ENCODE measurements at regions not wholly inside any gene's neighbourhood (a gene's known extent, or its start where the extent isn't known, plus 50 kb on each side); places are given as distances from the start of the nearest gene placed in this dataset.

DNA sequence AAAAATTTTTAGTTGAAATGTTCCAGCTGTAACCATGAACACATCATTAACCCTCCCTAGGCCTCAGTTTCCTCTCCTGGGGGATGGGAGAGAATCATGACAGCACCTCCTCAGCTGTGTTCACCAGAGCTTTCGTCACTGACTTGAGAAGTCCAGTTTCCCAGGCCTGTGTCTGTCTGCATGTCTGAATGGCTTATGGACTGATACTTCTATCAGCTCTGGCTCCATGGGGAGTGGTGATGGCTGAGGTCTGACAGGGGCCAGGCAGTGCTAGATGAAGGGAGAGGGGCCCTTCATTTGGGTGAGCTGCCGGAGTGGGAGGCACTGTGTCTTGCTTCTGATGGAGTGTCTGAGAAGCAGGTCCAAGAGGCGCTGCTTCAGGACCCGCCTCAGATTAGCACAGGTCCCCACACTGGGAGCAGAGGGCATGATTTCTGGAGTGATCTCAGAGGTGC is 192.9 kb downstream of the PTPN20 start:
- no CpG with 5 or more reads among the region's 4 CpGs for WGBS (ENCODE audit: insufficient coverage, low lambda C conversion rate)
- no peak for DNase-seq
- Histone ChIP-seq H3K4me1 (ENCODE audit: control insufficient read depth, insufficient read depth, low read length) (no peaks in the 10 kb centered on the region), H3K9me3 (ENCODE audit: control insufficient read depth, low read depth, low read length) (no peaks in the 10 kb centered on the region), H3K27me3 (ENCODE audit: control insufficient read depth, insufficient read depth, low read length) (peaks cover 3% of the 10 kb centered on the region), H3K27ac (ENCODE audit: low read length) (no peak overlapping the region), H3K4me3 (ENCODE audit: low read length) (no peak overlapping the region), H3K36me3 (ENCODE audit: control insufficient read depth, insufficient read depth, low read length) (no peaks in the 10 kb centered on the region)

DNA sequence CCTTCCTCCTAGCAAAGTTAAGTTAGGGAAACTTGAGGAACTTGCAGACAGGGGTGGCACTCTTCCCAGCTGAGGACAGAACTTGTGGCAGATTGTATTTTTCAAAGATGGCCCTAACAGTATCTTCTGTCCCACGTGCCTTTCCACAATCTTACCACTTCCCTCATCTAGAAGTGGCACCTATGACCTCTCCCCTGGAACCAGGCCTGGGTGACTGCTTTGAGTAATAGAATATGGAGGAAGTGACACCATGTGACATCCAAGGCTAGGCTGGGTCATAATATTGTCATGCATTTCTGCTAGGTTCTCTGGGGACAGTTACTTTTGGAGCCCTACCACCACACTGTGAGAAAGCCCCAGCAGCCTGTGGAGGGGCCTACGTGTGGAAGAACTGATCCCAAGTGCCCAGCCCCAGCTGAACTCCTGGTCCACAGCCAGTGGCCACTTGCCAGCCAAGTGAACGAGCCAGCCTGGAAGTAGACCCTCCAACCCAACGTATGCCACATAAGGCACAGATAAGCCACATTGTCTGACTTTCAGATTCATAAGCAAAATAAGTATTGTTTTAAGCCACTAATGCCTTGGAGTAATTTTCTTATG is 193.7 kb downstream of the PTPN20 start:
- DNase-seq = no peak
- no peak overlapping the region for H3K27ac ChIP-seq (ENCODE audit: low read length)
- no CpG with 5 or more reads among the region's 4 CpGs for WGBS (ENCODE audit: insufficient coverage, low lambda C conversion rate)
- no peaks in the 10 kb centered on the region for H3K36me3 ChIP-seq (ENCODE audit: control insufficient read depth, insufficient read depth, low read length)
- H3K4me1 ChIP-seq (ENCODE audit: control insufficient read depth, insufficient read depth, low read length) = no peaks in the 10 kb centered on the region
- H3K27me3 ChIP-seq (ENCODE audit: control insufficient read depth, insufficient read depth, low read length) = no peaks in the 10 kb centered on the region
- no peak overlapping the region for H3K4me3 ChIP-seq (ENCODE audit: low read length)
- no peaks in the 10 kb centered on the region for H3K9me3 ChIP-seq (ENCODE audit: control insufficient read depth, low read depth, low read length)

DNA sequence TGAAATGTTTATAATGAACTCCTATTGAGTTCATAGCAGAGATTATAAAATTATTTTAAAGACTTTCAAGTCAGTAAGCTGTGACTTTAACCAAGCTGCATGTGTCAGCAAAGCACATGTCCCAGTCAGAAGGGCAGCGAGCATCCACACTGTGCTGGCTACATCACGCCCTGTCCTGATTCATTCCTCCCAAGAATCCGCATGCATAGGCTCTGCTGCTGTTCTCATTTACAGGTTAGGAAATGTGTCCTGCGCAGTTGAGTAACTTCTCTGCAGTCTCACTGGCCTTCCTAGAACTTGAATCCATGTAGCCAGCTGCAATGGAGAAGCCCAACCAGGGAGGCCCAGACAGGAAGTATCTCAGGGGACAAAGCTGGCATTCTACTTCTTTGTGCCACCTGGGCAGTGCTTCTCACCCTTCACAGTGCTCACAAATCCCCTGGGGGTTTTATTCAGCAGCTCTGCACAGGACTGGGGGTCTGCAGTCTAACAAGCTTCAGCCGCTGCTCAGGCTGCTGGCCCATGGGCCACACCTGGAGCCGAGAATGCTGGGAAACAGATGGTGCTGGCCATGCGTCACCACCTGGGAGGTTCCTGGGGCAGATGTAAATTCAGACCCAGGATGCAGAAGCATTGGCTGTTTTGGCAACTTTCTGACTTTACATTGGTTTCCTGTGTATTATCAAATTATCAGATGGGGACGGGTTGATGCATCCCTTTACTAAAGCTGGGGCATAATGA is 192.8 kb upstream of the GDF10 start:
- H3K27me3 ChIP-seq (ENCODE audit: control insufficient read depth, insufficient read depth, low read length) = no peaks in the 10 kb centered on the region
- H3K4me3 ChIP-seq (ENCODE audit: low read length) = no peak overlapping the region
- DNase-seq = no peak
- H3K27ac ChIP-seq (ENCODE audit: low read length) = no peak overlapping the region
- H3K4me1 ChIP-seq (ENCODE audit: control insufficient read depth, insufficient read depth, low read length) = no peaks in the 10 kb centered on the region
- no peaks in the 10 kb centered on the region for H3K9me3 ChIP-seq (ENCODE audit: control insufficient read depth, low read depth, low read length)
- H3K36me3 ChIP-seq (ENCODE audit: control insufficient read depth, insufficient read depth, low read length) = no peaks in the 10 kb centered on the region
- no CpG with 5 or more reads among the region's 8 CpGs for WGBS (ENCODE audit: insufficient coverage, low lambda C conversion rate)

DNA sequence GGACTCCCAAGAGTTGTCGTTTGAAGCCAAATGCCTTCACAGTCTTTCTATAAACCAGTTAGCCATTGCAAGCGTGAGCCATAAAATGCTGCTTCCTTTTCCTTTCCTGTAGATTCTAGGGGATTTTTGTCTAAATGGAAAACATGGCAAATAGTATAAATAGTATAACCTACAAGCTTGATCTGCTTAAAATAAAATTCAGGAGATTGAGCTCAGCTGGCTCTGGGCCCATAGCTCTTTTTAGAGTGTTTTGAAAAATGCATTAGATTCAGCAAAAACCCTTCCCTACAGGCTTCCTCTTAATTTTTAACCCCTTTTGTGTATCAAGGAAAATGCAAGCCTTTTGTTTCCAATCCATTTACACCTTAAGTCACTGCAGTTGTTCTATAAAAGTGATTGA is 190.1 kb upstream of the GDF10 start:
- Histone ChIP-seq H3K4me3 (ENCODE audit: low read length) (no peak overlapping the region), H3K9me3 (ENCODE audit: control insufficient read depth, low read depth, low read length) (no peaks in the 10 kb centered on the region), H3K4me1 (ENCODE audit: control insufficient read depth, insufficient read depth, low read length) (no peaks in the 10 kb centered on the region), H3K36me3 (ENCODE audit: control insufficient read depth, insufficient read depth, low read length) (no peaks in the 10 kb centered on the region), H3K27ac (ENCODE audit: low read length) (no peak overlapping the region), H3K27me3 (ENCODE audit: control insufficient read depth, insufficient read depth, low read length) (peaks cover 3% of the 10 kb centered on the region)
- DNase-seq = no peak
- 57% methylated on average over 1 of the region's 2 CpGs for WGBS (ENCODE audit: insufficient coverage, low lambda C conversion rate)

DNA sequence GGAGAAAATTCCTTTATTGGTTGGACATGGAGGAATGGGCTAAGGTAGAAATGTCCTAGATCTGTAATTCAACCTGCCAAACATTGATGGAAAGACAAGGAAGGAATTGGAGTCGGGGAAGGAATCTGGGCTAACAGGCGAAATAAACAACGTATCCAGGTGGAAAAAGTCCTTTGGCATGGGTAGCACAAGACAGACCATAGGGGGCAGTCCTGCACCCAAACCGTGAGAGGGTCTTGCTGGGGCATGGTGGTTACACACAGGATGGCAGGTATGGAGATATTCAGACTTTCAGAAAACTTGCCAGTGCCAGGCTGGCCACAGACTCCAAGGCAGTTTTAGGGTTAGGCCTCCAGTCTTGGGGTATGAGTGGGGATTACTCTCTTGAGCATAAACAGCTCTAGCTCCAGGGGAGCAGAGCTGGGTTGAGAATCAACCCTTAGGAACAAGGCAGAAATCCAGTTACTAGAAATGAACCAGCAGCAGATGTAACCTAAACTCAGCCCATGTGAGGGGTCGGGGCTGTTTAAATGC is 188.6 kb upstream of the GDF10 start:
- WGBS (ENCODE audit: insufficient coverage, low lambda C conversion rate) = no CpG with 5 or more reads among the region's 5 CpGs
- no peak for DNase-seq
- no peaks in the 10 kb centered on the region for H3K9me3 ChIP-seq (ENCODE audit: control insufficient read depth, low read depth, low read length)
- no peak overlapping the region for H3K27ac ChIP-seq (ENCODE audit: low read length)
- H3K27me3 ChIP-seq (ENCODE audit: control insufficient read depth, insufficient read depth, low read length) = peaks cover 7% of the 10 kb centered on the region
- no peaks in the 10 kb centered on the region for H3K4me1 ChIP-seq (ENCODE audit: control insufficient read depth, insufficient read depth, low read length)
- no peaks in the 10 kb centered on the region for H3K36me3 ChIP-seq (ENCODE audit: control insufficient read depth, insufficient read depth, low read length)
- no peak overlapping the region for H3K4me3 ChIP-seq (ENCODE audit: low read length)

DNA sequence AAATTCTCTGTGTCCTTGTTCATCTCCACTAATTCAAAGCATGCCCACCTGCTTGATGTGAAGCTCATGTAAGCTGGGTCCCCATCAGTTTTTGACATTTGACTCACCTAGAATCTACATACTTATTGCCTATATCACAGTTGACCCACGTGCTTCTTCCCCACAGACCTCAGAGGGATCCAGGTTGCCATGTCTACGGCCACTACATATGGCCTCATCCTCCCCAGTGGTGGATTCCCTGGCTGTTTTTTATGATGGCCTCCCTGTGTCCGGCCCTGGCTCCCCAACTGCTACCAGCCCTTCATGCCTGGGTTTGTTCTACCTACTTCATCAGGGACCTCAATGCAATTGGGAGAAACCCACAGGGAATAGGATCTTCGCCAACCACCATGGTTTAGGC is 187.4 kb upstream of the GDF10 start:
- no peak overlapping the region for H3K4me3 ChIP-seq (ENCODE audit: low read length)
- DNase-seq = no peak
- no peaks in the 10 kb centered on the region for H3K9me3 ChIP-seq (ENCODE audit: control insufficient read depth, low read depth, low read length)
- 100% methylated on average over 1 of the region's 4 CpGs for WGBS (ENCODE audit: insufficient coverage, low lambda C conversion rate)
- no peak overlapping the region for H3K27ac ChIP-seq (ENCODE audit: low read length)
- no peaks in the 10 kb centered on the region for H3K36me3 ChIP-seq (ENCODE audit: control insufficient read depth, insufficient read depth, low read length)
- H3K27me3 ChIP-seq (ENCODE audit: control insufficient read depth, insufficient read depth, low read length) = peaks cover 11% of the 10 kb centered on the region
- H3K4me1 ChIP-seq (ENCODE audit: control insufficient read depth, insufficient read depth, low read length) = no peaks in the 10 kb centered on the region

DNA sequence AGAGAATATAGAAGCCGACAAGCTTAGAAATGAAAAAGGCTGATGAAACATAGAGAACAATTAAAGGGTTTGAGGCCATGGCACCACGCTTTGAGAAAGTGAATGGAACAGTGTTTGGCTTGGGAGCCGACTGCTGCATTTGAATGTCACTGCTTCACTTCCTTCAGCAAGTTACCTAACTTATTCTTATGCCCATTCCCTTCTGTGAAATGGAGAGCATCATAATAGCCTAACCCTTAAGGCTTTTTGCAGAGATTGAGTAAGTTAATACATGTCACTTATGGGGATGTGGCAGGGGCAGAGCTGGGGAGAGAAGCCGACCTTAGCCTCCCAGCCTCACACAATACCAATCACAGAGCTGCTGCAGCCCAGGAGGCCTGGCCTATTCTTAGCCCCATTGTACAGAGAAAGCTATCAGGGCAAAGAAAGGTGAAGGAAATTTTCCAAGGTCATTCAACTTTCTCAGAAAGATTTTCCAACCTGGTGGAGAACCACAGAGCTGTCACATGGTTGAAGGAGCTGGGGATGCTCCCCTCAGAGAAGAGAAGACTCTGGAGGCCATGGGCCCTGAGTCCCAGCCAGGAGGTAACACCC is 186.0 kb upstream of the GDF10 start:
- H3K27ac ChIP-seq (ENCODE audit: low read length) = no peak overlapping the region
- no peak overlapping the region for H3K4me3 ChIP-seq (ENCODE audit: low read length)
- H3K4me1 ChIP-seq (ENCODE audit: control insufficient read depth, insufficient read depth, low read length) = no peaks in the 10 kb centered on the region
- 83% methylated on average over 2 of the region's 4 CpGs for WGBS (ENCODE audit: insufficient coverage, low lambda C conversion rate)
- H3K36me3 ChIP-seq (ENCODE audit: control insufficient read depth, insufficient read depth, low read length) = no peaks in the 10 kb centered on the region
- no peak for DNase-seq
- H3K27me3 ChIP-seq (ENCODE audit: control insufficient read depth, insufficient read depth, low read length) = peaks cover 14% of the 10 kb centered on the region
- H3K9me3 ChIP-seq (ENCODE audit: control insufficient read depth, low read depth, low read length) = no peaks in the 10 kb centered on the region

DNA sequence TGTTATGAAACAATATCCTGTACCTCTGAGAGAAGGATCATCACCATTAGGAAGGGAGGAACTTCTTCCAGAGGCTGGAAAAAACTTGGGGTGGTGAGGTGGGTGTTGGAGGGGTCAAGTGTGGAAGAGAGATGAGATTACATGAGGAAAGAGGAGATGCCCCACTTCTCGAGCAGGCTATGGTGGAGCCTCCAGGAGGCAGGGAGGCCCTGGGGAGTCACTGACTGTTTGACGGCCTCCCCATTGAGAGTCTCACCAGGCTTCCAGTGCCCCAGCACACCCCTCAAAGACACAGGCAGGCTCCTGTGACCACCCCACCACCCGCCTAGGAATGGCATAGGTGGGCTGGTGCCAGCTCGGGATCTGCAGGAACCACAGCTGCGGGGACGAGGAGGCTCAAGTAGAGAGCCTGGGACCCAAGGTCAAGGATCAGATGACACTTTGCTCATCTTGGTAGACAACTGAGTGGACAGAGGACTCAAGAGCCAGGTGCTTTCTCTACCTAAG is 185.3 kb upstream of the GDF10 start:
- no peak overlapping the region for H3K27ac ChIP-seq (ENCODE audit: low read length)
- peaks cover 14% of the 10 kb centered on the region for H3K27me3 ChIP-seq (ENCODE audit: control insufficient read depth, insufficient read depth, low read length)
- DNase-seq = no peak
- no peaks in the 10 kb centered on the region for H3K36me3 ChIP-seq (ENCODE audit: control insufficient read depth, insufficient read depth, low read length)
- WGBS (ENCODE audit: insufficient coverage, low lambda C conversion rate) = no CpG with 5 or more reads among the region's 6 CpGs
- H3K4me1 ChIP-seq (ENCODE audit: control insufficient read depth, insufficient read depth, low read length) = no peaks in the 10 kb centered on the region
- no peak overlapping the region for H3K4me3 ChIP-seq (ENCODE audit: low read length)
- H3K9me3 ChIP-seq (ENCODE audit: control insufficient read depth, low read depth, low read length) = no peaks in the 10 kb centered on the region

DNA sequence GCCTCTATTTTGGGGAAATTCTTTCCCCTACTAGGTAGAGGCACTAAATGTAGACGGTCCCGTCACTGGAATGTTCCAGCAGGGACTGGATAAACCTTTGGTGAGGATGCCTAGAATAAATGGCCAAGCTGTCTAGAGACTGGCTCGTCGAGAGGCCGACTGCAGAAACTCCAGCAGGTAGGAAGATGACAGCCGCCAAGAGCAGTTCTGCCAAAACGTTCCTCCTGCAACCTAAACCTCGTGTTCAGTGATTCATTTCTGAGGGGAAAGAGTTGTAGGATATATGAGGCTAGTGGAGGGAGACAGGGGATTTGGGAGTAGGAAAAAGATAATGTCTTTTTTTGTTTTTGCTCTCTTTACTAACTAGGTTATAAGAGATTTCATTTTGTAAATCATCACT is 184.7 kb upstream of the GDF10 start:
- H3K4me1 ChIP-seq (ENCODE audit: control insufficient read depth, insufficient read depth, low read length) = no peaks in the 10 kb centered on the region
- WGBS (ENCODE audit: insufficient coverage, low lambda C conversion rate) = no CpG with 5 or more reads among the region's 8 CpGs
- H3K9me3 ChIP-seq (ENCODE audit: control insufficient read depth, low read depth, low read length) = no peaks in the 10 kb centered on the region
- H3K27ac ChIP-seq (ENCODE audit: low read length) = no peak overlapping the region
- H3K27me3 ChIP-seq (ENCODE audit: control insufficient read depth, insufficient read depth, low read length) = peaks cover 14% of the 10 kb centered on the region
- no peak for DNase-seq
- H3K4me3 ChIP-seq (ENCODE audit: low read length) = no peak overlapping the region
- no peaks in the 10 kb centered on the region for H3K36me3 ChIP-seq (ENCODE audit: control insufficient read depth, insufficient read depth, low read length)

DNA sequence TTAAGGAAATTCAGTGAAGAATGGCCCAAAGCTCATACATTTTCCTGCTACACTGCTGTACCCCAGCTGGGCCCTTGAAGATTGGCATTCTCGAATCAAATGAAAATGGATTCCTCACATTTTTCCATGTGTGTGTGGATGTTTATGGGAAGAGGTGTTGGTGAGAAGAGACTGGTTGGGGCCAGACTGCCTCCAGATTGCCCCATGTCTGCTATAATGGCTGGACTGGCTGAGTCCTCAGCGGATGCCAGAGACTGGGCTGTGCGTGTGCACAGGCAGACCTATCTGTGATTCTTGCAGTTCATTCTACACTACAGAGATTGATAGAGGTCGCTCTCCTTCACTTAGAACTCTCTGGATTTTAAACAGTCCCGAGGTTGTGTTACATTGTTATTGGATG is 183.6 kb upstream of the GDF10 start:
- Histone ChIP-seq H3K4me3 (ENCODE audit: low read length) (no peak overlapping the region), H3K9me3 (ENCODE audit: control insufficient read depth, low read depth, low read length) (no peaks in the 10 kb centered on the region), H3K36me3 (ENCODE audit: control insufficient read depth, insufficient read depth, low read length) (no peaks in the 10 kb centered on the region), H3K27ac (ENCODE audit: low read length) (no peak overlapping the region), H3K27me3 (ENCODE audit: control insufficient read depth, insufficient read depth, low read length) (peaks cover 18% of the 10 kb centered on the region), H3K4me1 (ENCODE audit: control insufficient read depth, insufficient read depth, low read length) (no peaks in the 10 kb centered on the region)
- 67% methylated on average over 1 of the region's 5 CpGs for WGBS (ENCODE audit: insufficient coverage, low lambda C conversion rate)
- no peak for DNase-seq

All from large intestine (tissue), 3 donors.